ENCODE measurements at regions not wholly inside any gene's neighbourhood (a gene's known extent, or its start where the extent isn't known, plus 50 kb on each side); places are given as distances from the start of the nearest gene placed in this dataset.

DNA sequence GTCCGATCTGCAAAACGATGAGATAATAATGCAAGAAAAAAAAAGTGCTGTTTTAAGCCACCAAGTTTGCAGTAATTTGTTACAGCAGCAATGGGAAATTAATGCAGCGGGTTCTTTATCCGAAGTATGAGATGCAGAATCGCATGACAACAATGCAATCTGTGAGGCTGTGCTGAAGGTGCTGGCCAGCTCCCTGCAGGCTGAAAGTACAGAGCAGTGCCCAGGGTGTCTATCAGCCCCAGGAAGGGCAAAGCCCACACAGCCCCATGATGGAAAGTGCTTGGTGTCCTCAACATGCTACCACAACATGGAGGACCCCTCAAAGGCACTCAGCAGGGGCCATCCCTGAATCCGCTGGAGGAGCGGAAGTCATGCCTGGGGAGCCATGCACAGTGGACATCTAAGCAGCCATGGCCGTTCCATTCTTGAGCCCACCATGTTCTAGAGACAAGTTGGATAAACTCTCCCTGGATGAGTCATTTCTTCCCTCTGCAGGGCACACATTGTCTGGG lies 199.5 kb upstream of the PFKP start:
- DNase-seq (ENCODE audit: low spot score in 2 of 2) = no peak
- Histone ChIP-seq H3K27me3 (peaks cover 0 to 27% of the 10 kb centered on the region in 2 donors), H3K4me3 (no peak overlapping the region), H3K4me1 (no peaks in the 10 kb centered on the region), H3K36me3 (no peaks in the 10 kb centered on the region), H3K9me3 (no peaks in the 10 kb centered on the region), H3K27ac (no peak overlapping the region)
- TF ChIP-seq, protein P1, sequence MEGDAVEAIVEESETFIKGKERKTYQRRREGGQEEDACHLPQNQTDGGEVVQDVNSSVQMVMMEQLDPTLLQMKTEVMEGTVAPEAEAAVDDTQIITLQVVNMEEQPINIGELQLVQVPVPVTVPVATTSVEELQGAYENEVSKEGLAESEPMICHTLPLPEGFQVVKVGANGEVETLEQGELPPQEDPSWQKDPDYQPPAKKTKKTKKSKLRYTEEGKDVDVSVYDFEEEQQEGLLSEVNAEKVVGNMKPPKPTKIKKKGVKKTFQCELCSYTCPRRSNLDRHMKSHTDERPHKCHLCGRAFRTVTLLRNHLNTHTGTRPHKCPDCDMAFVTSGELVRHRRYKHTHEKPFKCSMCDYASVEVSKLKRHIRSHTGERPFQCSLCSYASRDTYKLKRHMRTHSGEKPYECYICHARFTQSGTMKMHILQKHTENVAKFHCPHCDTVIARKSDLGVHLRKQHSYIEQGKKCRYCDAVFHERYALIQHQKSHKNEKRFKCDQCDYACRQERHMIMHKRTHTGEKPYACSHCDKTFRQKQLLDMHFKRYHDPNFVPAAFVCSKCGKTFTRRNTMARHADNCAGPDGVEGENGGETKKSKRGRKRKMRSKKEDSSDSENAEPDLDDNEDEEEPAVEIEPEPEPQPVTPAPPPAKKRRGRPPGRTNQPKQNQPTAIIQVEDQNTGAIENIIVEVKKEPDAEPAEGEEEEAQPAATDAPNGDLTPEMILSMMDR (IDR thresholded peaks at IDR 0.05) = no peak
- TF ChIP-seq POLR2A (IDR thresholded peaks at IDR 0.05) (no peak), POLR2AphosphoS5 (IDR thresholded peaks at IDR 0.05) (no peak)
- intact Hi-C loops (cut with DNase I; ENCODE audit: low total_unique reads) = no loop called here

DNA sequence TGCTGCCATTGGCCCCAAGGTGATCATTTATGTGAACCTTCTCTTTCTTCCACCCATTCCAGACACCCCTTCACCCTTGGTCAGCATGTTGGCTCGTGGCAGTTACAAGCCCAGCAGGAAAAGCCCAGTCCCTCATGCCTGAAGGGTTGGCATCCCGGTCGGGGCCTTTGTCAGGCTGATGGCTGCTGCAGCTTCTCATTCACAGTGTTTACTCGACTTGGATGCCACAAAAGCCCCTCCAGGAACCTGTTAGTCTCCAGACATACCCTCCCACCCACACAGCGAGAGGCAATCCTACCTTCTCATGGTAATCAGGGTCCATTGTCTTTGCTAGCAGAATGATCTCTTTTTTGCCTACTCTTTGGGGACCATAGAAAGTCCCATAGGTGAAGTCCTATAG lies 200.8 kb upstream of the PFKP start:
- intact Hi-C loops (cut with DNase I; ENCODE audit: low total_unique reads) = no loop called here

DNA sequence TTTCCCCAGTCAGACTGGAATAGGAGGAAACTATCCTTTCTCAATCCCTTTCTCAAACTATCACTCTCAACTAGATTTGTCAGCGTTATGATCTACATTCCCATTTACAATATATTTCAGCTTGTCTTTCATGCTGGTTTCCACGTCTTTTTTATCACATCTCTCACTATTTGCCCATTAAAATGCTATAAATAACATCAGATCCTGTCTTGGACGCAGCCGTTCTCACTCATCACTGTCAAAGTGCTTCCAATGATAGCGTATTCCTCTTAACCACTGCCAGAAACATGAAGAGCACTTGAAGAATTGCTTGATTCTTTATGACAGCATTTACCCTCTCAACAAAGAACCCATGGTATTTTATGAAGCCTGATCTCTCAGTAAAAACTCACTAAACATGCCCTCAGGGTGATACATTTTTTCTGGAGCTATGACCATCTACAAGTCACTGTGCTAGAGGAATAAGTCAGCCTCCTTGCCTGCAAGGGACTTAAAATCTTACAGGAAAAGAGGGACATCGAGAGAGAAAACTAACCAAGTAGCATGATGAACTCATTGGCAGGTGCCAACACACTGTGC lies 205.6 kb upstream of the PFKP start:
- Histone ChIP-seq H3K27ac (no peak overlapping the region), H3K36me3 (no peaks in the 10 kb centered on the region), H3K4me1 (no peaks in the 10 kb centered on the region), H3K27me3 (peaks cover 0 to 10% of the 10 kb centered on the region in 2 donors), H3K9me3 (peaks cover 8 to 21% of the 10 kb centered on the region in 2 donors), H3K4me3 (no peak overlapping the region)
- no peak for DNase-seq (ENCODE audit: low spot score in 2 of 2)
- intact Hi-C loops (cut with DNase I; ENCODE audit: low total_unique reads) = no loop called here
- TF ChIP-seq, protein P1 (IDR thresholded peaks at IDR 0.05) = no peak
- TF ChIP-seq POLR2A (IDR thresholded peaks at IDR 0.05) (no peak), POLR2AphosphoS5 (IDR thresholded peaks at IDR 0.05) (no peak)

More for the DNA sequence above, 200.8 kb upstream of the PFKP start:
- TF ChIP-seq, protein P1 (IDR thresholded peaks at IDR 0.05) = no peak
- TF ChIP-seq POLR2A (IDR thresholded peaks at IDR 0.05) (no peak), POLR2AphosphoS5 (IDR thresholded peaks at IDR 0.05) (no peak)
- Histone ChIP-seq H3K36me3 (no peaks in the 10 kb centered on the region), H3K4me1 (no peaks in the 10 kb centered on the region), H3K9me3 (no peaks in the 10 kb centered on the region), H3K27ac (no peak overlapping the region), H3K4me3 (no peak overlapping the region), H3K27me3 (peaks cover 0 to 22% of the 10 kb centered on the region in 2 donors)
- no peak for DNase-seq (ENCODE audit: low spot score in 2 of 2)

DNA sequence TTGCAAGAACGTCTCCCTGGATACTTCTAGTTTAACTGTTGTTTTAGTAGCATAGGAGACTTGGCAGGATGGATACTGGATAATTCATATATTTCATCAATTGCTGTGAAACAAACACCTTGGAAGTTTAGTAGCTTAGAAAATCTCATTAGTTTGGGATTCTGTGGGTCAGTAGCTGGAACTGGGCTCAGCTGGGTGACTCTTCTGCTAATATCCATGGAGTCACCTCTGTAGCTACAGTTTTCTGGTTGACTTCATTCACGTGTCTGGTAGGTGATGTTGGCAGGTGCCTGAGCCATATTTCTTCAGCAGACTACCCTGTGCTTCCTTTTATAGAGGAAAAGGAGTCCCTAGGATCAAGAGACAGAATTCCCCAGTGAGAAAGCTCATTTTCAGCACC lies 208.9 kb upstream of the PFKP start:
- no peaks in the 10 kb centered on the region for H3K36me3 ChIP-seq
- no peaks in the 10 kb centered on the region for H3K4me1 ChIP-seq
- intact Hi-C loops (cut with DNase I; ENCODE audit: low total_unique reads) = no loop called here
- no peak for TF ChIP-seq POLR2AphosphoS5 (IDR thresholded peaks at IDR 0.05)
- TF ChIP-seq POLR2A (IDR thresholded peaks at IDR 0.05) = no peak
- TF ChIP-seq, protein P1 (IDR thresholded peaks at IDR 0.05) = no peak
- H3K4me3 ChIP-seq = no peak overlapping the region
- no peak for DNase-seq (ENCODE audit: low spot score in 2 of 2)
- H3K9me3 ChIP-seq = peaks cover 8 to 21% of the 10 kb centered on the region in 2 donors
- H3K27me3 ChIP-seq = peaks cover 0 to 22% of the 10 kb centered on the region in 2 donors
- no peak overlapping the region for H3K27ac ChIP-seq

DNA sequence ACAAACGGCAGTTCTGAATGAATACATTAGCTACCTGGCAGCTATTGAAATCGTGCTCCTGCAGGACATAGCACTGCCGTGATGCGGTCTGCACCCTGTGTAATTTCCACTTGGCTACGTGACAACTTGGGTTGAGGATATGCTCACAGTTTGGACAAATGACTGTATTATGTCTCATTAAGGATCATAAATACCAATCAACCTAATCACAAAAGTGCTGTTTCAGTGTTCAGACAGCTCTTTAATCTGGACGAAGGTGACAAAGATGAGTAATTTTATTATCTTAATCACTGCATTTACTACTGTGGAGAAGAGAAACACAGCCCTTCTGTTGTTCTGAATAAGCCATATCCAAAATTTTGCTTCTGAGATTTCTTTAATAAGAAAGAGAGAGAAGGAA lies 210.8 kb upstream of the PFKP start:
- no peak for DNase-seq (ENCODE audit: low spot score in 2 of 2)
- no peak overlapping the region for H3K4me3 ChIP-seq
- no peaks in the 10 kb centered on the region for H3K4me1 ChIP-seq
- H3K27me3 ChIP-seq = peaks cover 0 to 24% of the 10 kb centered on the region in 2 donors
- intact Hi-C loops (cut with DNase I; ENCODE audit: low total_unique reads) = no loop called here
- TF ChIP-seq POLR2AphosphoS5 (IDR thresholded peaks at IDR 0.05) (no peak), POLR2A (IDR thresholded peaks at IDR 0.05) (no peak)
- TF ChIP-seq, protein P1 (IDR thresholded peaks at IDR 0.05) = no peak
- H3K9me3 ChIP-seq = peaks cover 8 to 21% of the 10 kb centered on the region in 2 donors
- H3K36me3 ChIP-seq = no peaks in the 10 kb centered on the region
- H3K27ac ChIP-seq = no peak overlapping the region
